HEK293 (cell line): ENCODE measurements at regions not wholly inside any gene's neighbourhood (a gene's known extent, or its start where the extent isn't known, plus 50 kb on each side); places are given as distances from the start of the nearest gene placed in this dataset.

ENCODE experiments used
- CTCF ChIA-PET: fragments of 350-600 bp; formaldehyde crosslinking; extraction: SDS; loops from one replicate; lab custom pipeline; 2021; ENCODE audit warnings: antibody characterized with exemption; lab: Yijun Ruan, JAX
- POLR2A ChIA-PET: fragments of 300-600 bp; formaldehyde crosslinking; extraction: SDS; loops from one replicate; lab custom pipeline; 2020; ENCODE audit warnings: antibody characterized with exemption, inconsistent platforms; lab: Yijun Ruan, JAX
- H3K27ac ChIP-seq: fragments of 200-500 bp; sonication (Bioruptor generic); 2 replicates; pipeline ENCODE4 v1.5.1; 2014; ENCODE audit warnings: low read depth, low read length, control low read depth, inconsistent platforms; ENCODE audit errors: extremely low read depth
- H3K36me3 ChIP-seq, 2 experiments: fragments of 200-500 bp in 1 of 2; sonication (Bioruptor generic) in 1 of 2; 1 replicate in 1 of 2; 2 replicates in 1 of 2; pipeline ENCODE4 v1.5.1; 2014 to 2017; ENCODE audit warnings: inconsistent platforms in 2 of 2, low read length in 2 of 2; ENCODE audit not compliant: control insufficient read depth in 2 of 2, insufficient read depth in 1 of 2
- H3K4me1 ChIP-seq: fragments of 200-500 bp; sonication (Bioruptor generic); 2 replicates; pipeline ENCODE4 v1.5.1; 2014; ENCODE audit warnings: mild to moderate bottlenecking, low read length, inconsistent platforms; ENCODE audit not compliant: control insufficient read depth, insufficient read depth
- H3K4me3 ChIP-seq: 2 replicates; pipeline ENCODE4 v1.5.1; 2011; ENCODE audit warnings: low read depth, mild to moderate bottlenecking, control low read depth, low read length, moderate library complexity
- H3K9me3 ChIP-seq: fragments of 200-500 bp; sonication (Bioruptor generic); 2 replicates; pipeline ENCODE4 v1.5.1; 2014; ENCODE audit warnings: low read depth, low read length, inconsistent platforms; ENCODE audit not compliant: control insufficient read depth, insufficient read depth
- BCL11A ChIP-seq: fragments of 450-650 bp; formaldehyde crosslinking; IDR thresholded peaks from 2 replicates; pipeline ENCODE4 v1.5.1; 2016; ENCODE audit warnings: low read depth, missing biosample characterization, missing genetic modification characterization
- GLIS2 ChIP-seq: fragments of 450-650 bp; formaldehyde crosslinking; IDR thresholded peaks from 2 replicates; pipeline ENCODE4 v1.5.1; 2016; ENCODE audit warnings: missing biosample characterization, missing genetic modification characterization
- HOXA7 ChIP-seq: sonication (generic); formaldehyde crosslinking; IDR thresholded peaks from 2 replicates; pipeline ENCODE4 v1.8.1; 2022; ENCODE audit warnings: missing genetic modification reagents, borderline replicate concordance
- KLF7 ChIP-seq: fragments of 450-650 bp; formaldehyde crosslinking; IDR thresholded peaks from 2 replicates; pipeline ENCODE4 v1.5.1; 2016; ENCODE audit warnings: missing biosample characterization, missing genetic modification characterization, borderline replicate concordance
- KLF9 ChIP-seq: fragments of 450-650 bp; formaldehyde crosslinking; IDR thresholded peaks from 2 replicates; pipeline ENCODE4 v1.5.1; 2016; ENCODE audit warnings: missing biosample characterization, missing genetic modification characterization, low read depth
- SETDB1 ChIP-seq: IDR thresholded peaks from one replicate; pipeline ENCODE4 v1.6.1; 2017; ENCODE audit warnings: mild to moderate bottlenecking, low read length, moderate library complexity, mixed read lengths; ENCODE audit not compliant: insufficient read length
- WT1 ChIP-seq: fragments of 450-650 bp; formaldehyde crosslinking; IDR thresholded peaks from 2 replicates; pipeline ENCODE4 v1.5.1; 2016; ENCODE audit warnings: missing biosample characterization, missing genetic modification characterization
- ZBTB1 ChIP-seq: fragments of 450-650 bp; formaldehyde crosslinking; IDR thresholded peaks from 2 replicates; pipeline ENCODE4 v1.5.1; 2016; ENCODE audit warnings: missing biosample characterization, missing genetic modification characterization
- ZBTB48 ChIP-seq: fragments of 450-650 bp; formaldehyde crosslinking; IDR thresholded peaks from 2 replicates; pipeline ENCODE4 v1.5.1; 2016; ENCODE audit warnings: missing biosample characterization, missing genetic modification characterization
- ZBTB7A ChIP-seq: fragments of 450-650 bp; formaldehyde crosslinking; IDR thresholded peaks from 2 replicates; pipeline ENCODE4 v1.5.1; 2016; ENCODE audit warnings: low read depth, missing biosample characterization, missing genetic modification characterization
- ZNF112 ChIP-seq: fragments of 450-650 bp; formaldehyde crosslinking; IDR thresholded peaks from 2 replicates; pipeline ENCODE4 v1.5.0; 2017; ENCODE audit warnings: missing biosample characterization, missing genetic modification characterization
- ZNF132 ChIP-seq: fragments of 450-650 bp; formaldehyde crosslinking; IDR thresholded peaks from 2 replicates; pipeline ENCODE4 v1.5.1; 2017; ENCODE audit warnings: missing biosample characterization, missing genetic modification characterization, borderline replicate concordance
- ZNF133 ChIP-seq: fragments of 450-650 bp; formaldehyde crosslinking; IDR thresholded peaks from 2 replicates; pipeline ENCODE4 v1.5.1; 2016; ENCODE audit warnings: missing biosample characterization, missing genetic modification characterization
- ZNF146 ChIP-seq: fragments of 450-650 bp; formaldehyde crosslinking; IDR thresholded peaks from 2 replicates; pipeline ENCODE4 v1.5.1; 2016; ENCODE audit warnings: missing biosample characterization, missing genetic modification characterization
- ZNF169 ChIP-seq: fragments of 450-650 bp; formaldehyde crosslinking; IDR thresholded peaks from 2 replicates; pipeline ENCODE4 v1.5.1; 2016; ENCODE audit warnings: missing biosample characterization, missing genetic modification characterization
- ZNF2 ChIP-seq: fragments of 450-650 bp; formaldehyde crosslinking; IDR thresholded peaks from 2 replicates; pipeline ENCODE4 v1.5.1; 2016; ENCODE audit warnings: missing biosample characterization, missing genetic modification characterization
- ZNF202 ChIP-seq: fragments of 450-650 bp; formaldehyde crosslinking; IDR thresholded peaks from 2 replicates; pipeline ENCODE4 v1.5.1; 2016; ENCODE audit warnings: missing biosample characterization, missing genetic modification characterization, borderline replicate concordance
- ZNF239 ChIP-seq: fragments of 450-650 bp; formaldehyde crosslinking; IDR thresholded peaks from 2 replicates; pipeline ENCODE4 v1.5.1; 2016; ENCODE audit warnings: missing biosample characterization, missing genetic modification characterization
- ZNF24 ChIP-seq: fragments of 450-650 bp; formaldehyde crosslinking; IDR thresholded peaks from 2 replicates; pipeline ENCODE4 v1.5.1; 2016; ENCODE audit warnings: missing biosample characterization, missing genetic modification characterization
- ZNF311 ChIP-seq: fragments of 450-650 bp; formaldehyde crosslinking; IDR thresholded peaks from 2 replicates; pipeline ENCODE4 v1.5.1; 2017; ENCODE audit warnings: missing biosample characterization, missing genetic modification characterization, borderline replicate concordance
- ZNF354C ChIP-seq: fragments of 450-650 bp; formaldehyde crosslinking; IDR thresholded peaks from 2 replicates; pipeline ENCODE4 v1.5.1; 2016; ENCODE audit warnings: missing biosample characterization, missing genetic modification characterization, low read depth, borderline replicate concordance
- ZNF423 ChIP-seq: fragments of 450-650 bp; formaldehyde crosslinking; IDR thresholded peaks from 2 replicates; pipeline ENCODE4 v1.5.1; 2016; ENCODE audit warnings: missing biosample characterization, missing genetic modification characterization
- ZNF529 ChIP-seq: fragments of 450-650 bp; formaldehyde crosslinking; IDR thresholded peaks from 2 replicates; pipeline ENCODE4 v1.5.1; 2017; ENCODE audit warnings: missing genetic modification characterization, missing biosample characterization; ENCODE audit not compliant: insufficient replicate concordance
- ZNF561 ChIP-seq: fragments of 450-650 bp; IDR thresholded peaks from 2 replicates; pipeline ENCODE4 v1.5.1; 2018; ENCODE audit warnings: missing biosample characterization, missing genetic modification characterization, borderline replicate concordance
- ZNF600 ChIP-seq: fragments of 450-650 bp; formaldehyde crosslinking; IDR thresholded peaks from 2 replicates; pipeline ENCODE4 v1.5.1; 2016; ENCODE audit warnings: missing biosample characterization, missing genetic modification characterization
- ZNF791 ChIP-seq: fragments of 450-650 bp; formaldehyde crosslinking; IDR thresholded peaks from 2 replicates; pipeline ENCODE4 v1.5.1; 2016; ENCODE audit warnings: missing biosample characterization, missing genetic modification characterization
- ZNF830 ChIP-seq: fragments of 450-650 bp; IDR thresholded peaks from 2 replicates; pipeline ENCODE4 v1.5.0; 2018; ENCODE audit warnings: missing biosample characterization, missing genetic modification characterization, low read depth, mild to moderate bottlenecking, moderate library complexity
- ZNF837 ChIP-seq: fragments of 450-650 bp; formaldehyde crosslinking; IDR thresholded peaks from 2 replicates; pipeline ENCODE4 v1.5.1; 2016; ENCODE audit warnings: missing biosample characterization, missing genetic modification characterization
- ZXDB ChIP-seq: fragments of 450-650 bp; formaldehyde crosslinking; IDR thresholded peaks from 2 replicates; pipeline ENCODE4 v1.5.1; 2016; ENCODE audit warnings: missing biosample characterization, missing genetic modification characterization
- TF ChIP-seq, protein P1 (sequence below): fragments of 450-650 bp; formaldehyde crosslinking; IDR thresholded peaks from 2 replicates; pipeline ENCODE4 v1.5.1; 2016; ENCODE audit warnings: missing biosample characterization, missing genetic modification characterization
- TF ChIP-seq, protein P2 (sequence below): fragments of 450-650 bp; formaldehyde crosslinking; IDR thresholded peaks from 2 replicates; pipeline ENCODE4 v1.5.1; 2016; ENCODE audit warnings: missing biosample characterization, missing genetic modification characterization
- TF ChIP-seq, protein P3 (sequence below): fragments of 450-650 bp; formaldehyde crosslinking; IDR thresholded peaks from 2 replicates; pipeline ENCODE4 v1.5.1; 2016; ENCODE audit warnings: missing biosample characterization, missing genetic modification characterization, low read depth
- TF ChIP-seq, protein P4 (sequence below): fragments of 450-650 bp; formaldehyde crosslinking; IDR thresholded peaks from 2 replicates; pipeline ENCODE4 v1.5.1; 2016; ENCODE audit warnings: missing biosample characterization, missing genetic modification characterization

DNA sequence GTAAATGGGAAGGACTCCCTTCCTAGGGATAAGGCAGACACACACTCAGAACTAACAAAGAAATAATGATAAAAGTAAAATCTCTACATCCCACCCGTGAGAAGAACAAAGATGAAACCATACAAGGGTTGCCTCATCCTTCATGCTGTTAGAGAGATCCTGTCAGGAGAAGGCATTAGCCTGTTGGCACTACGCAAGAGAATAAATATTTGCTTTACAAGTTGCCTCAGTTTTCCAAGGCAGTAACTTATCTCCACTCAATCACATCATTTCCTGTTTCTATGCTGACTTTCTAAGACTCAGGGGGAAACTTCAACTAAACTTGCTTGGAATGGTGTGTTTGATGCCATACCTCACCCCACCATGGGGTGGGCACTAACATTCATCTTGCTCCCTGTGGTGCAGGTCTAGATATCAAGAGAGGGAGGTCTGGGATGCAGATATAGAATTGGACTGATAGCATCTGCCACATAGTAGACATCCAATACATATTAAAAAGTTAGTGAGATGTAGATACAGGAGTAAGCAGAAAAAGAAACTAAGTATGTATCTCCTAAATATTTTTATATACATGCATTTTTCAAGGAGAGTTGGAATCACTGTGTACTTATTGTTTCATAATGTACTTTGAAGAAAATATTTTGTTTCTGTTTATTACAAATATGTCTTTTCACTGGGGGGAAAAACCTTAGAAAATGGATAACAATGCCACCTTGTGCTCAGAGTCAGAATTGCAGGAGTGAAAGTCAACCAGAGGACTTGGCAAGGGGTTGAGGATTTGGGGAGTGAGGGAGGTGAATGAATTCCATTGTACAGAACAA lies 57.2 kb upstream of the BEX4 start (continued):
- TF ChIP-seq, protein P1, sequence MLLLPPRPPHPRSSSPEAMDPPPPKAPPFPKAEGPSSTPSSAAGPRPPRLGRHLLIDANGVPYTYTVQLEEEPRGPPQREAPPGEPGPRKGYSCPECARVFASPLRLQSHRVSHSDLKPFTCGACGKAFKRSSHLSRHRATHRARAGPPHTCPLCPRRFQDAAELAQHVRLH = no peak
- no peak for TF ChIP-seq ZNF169
- no peak for TF ChIP-seq ZNF2 (tag by site-specific recombination)
- no peak for TF ChIP-seq GLIS2
- no peak for TF ChIP-seq HOXA7 (CRISPR knock-in tag)

DNA sequence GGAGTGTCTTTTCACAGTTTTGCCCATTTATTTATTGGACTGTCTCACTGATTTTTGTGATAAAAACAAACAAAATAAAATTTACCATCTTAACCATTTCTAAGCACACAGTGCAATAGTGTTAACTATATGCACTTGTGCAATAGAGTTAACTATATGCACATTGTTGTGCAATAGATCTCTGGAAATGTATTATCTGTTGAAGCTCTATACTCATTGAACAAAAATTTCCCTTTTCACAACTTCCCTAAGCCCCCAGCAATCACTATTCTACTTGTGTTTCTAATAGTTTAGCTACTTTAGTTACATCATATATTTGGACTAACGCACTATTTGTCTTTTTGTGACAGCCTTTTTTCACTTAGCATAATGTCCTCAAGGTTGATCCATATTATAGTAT lies 59.7 kb upstream of the BEX4 start:
- no peak for TF ChIP-seq SETDB1
- no peak for TF ChIP-seq ZXDB (tag by site-specific recombination)
- TF ChIP-seq, protein P2, sequence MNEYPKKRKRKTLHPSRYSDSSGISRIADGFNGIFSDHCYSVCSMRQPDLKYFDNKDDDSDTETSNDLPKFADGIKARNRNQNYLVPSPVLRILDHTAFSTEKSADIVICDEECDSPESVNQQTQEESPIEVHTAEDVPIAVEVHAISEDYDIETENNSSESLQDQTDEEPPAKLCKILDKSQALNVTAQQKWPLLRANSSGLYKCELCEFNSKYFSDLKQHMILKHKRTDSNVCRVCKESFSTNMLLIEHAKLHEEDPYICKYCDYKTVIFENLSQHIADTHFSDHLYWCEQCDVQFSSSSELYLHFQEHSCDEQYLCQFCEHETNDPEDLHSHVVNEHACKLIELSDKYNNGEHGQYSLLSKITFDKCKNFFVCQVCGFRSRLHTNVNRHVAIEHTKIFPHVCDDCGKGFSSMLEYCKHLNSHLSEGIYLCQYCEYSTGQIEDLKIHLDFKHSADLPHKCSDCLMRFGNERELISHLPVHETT (tag by site-specific recombination) = no peak
- no peak for TF ChIP-seq ZBTB48 (tag by site-specific recombination)
- TF ChIP-seq ZNF837 (tag by site-specific recombination) = no peak
- TF ChIP-seq ZNF600 (tag by site-specific recombination) = no peak
- TF ChIP-seq KLF9 = no peak
- TF ChIP-seq KLF7 (tag by site-specific recombination) = no peak
- no peak for TF ChIP-seq ZNF529 (tag by site-specific recombination)
- no peak for TF ChIP-seq ZNF133 (tag by site-specific recombination)
- no peak for TF ChIP-seq WT1 (tag by site-specific recombination)
- TF ChIP-seq ZBTB7A = no peak
- TF ChIP-seq, protein P3, sequence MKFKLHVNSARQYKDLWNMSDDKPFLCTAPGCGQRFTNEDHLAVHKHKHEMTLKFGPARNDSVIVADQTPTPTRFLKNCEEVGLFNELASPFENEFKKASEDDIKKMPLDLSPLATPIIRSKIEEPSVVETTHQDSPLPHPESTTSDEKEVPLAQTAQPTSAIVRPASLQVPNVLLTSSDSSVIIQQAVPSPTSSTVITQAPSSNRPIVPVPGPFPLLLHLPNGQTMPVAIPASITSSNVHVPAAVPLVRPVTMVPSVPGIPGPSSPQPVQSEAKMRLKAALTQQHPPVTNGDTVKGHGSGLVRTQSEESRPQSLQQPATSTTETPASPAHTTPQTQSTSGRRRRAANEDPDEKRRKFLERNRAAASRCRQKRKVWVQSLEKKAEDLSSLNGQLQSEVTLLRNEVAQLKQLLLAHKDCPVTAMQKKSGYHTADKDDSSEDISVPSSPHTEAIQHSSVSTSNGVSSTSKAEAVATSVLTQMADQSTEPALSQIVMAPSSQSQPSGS (tag by site-specific recombination) = no peak
- TF ChIP-seq ZNF354C (tag by site-specific recombination) = no peak
- CTCF ChIA-PET = interaction anchor here (0.5 to 3.0 kb wide), 3 partner anchors 192 to 1590 kb away, joined by 3 to 14 read pairs (median 3); no protein-coding TSS in a partner anchor
- Histone ChIP-seq H3K4me1 (no peaks in the 10 kb centered on the region), H3K36me3 (no peaks in the 10 kb centered on the region), H3K9me3 (no peaks in the 10 kb centered on the region), H3K27ac (no peak overlapping the region), H3K4me3 (no peak overlapping the region)
- POLR2A ChIA-PET = no interaction called here

DNA sequence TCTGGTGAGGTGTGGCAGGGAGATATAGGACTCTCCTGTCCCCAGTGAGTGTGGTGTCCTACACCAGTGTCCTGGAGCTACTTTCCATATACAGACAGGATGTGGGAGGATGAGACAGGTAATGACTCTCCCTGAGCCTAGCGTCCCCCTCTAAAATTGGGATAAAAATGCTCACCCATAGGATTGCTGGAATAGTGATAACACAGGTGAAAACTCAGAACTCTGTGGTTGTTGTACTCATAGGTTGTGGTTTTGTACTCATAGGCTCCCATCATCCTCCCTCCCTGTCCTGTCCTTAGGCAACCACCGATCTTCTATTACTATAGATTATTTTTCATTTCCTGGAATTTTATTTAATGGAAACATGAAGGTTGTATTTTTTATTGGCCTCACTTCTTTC lies 60.7 kb upstream of the NXF3 start:
- CTCF ChIA-PET = interaction anchor here (0.5 to 3.0 kb wide), 3 partner anchors 62 to 509 kb away, joined by 3 to 14 read pairs (median 5); no protein-coding TSS in a partner anchor
- Histone ChIP-seq H3K27ac (no peak overlapping the region), H3K9me3 (no peaks in the 10 kb centered on the region), H3K4me3 (no peak overlapping the region), H3K36me3 (no peaks in the 10 kb centered on the region), H3K4me1 (no peaks in the 10 kb centered on the region)
- POLR2A ChIA-PET = no interaction called here
- TF ChIP-seq ZNF830 (tag by site-specific recombination) (no peak), ZNF791 (no peak), ZNF146 (tag by site-specific recombination) (no peak), ZBTB1 (tag by site-specific recombination) (no peak), ZNF112 (no peak), ZNF202 (tag by site-specific recombination) (no peak), BCL11A (no peak), ZNF239 (tag by site-specific recombination) (no peak), ZNF423 (tag by site-specific recombination) (no peak), ZNF311 (tag by site-specific recombination) (no peak), ZNF561 (tag by site-specific recombination) (no peak), ZNF132 (tag by site-specific recombination) (no peak), ZNF24 (no peak)
- TF ChIP-seq, protein P4, sequence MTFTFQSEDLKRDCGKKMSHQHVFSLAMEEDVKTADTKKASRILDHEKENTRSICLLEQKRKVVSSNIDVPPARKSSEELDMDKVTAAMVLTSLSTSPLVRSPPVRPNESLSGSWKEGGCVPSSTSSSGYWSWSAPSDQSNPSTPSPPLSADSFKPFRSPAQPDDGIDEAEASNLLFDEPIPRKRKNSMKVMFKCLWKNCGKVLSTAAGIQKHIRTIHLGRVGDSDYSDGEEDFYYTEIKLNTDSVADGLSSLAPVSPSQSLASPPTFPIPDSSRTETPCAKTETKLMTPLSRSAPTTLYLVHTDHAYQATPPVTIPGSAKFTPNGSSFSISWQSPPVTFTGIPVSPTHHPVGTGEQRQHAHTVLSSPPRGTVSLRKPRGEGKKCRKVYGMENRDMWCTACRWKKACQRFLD (tag by site-specific recombination) = no peak
